22Rv1 (cell line): ENCODE measurements at regions not wholly inside any gene's neighbourhood (a gene's known extent, or its start where the extent isn't known, plus 50 kb on each side); places are given as distances from the start of the nearest gene placed in this dataset.

ENCODE experiments used
- ZFX ChIP-seq: fragments of 450-650 bp; IDR thresholded peaks from 2 replicates; pipeline ENCODE4 v1.6.1; 2017; ENCODE audit warnings: antibody characterized with exemption, borderline replicate concordance
- TF ChIP-seq, protein P1 (sequence below): fragments of 450-650 bp; IDR thresholded peaks from 2 replicates; pipeline ENCODE4 v1.5.1; 2017; ENCODE audit warnings: mild to moderate bottlenecking

DNA sequence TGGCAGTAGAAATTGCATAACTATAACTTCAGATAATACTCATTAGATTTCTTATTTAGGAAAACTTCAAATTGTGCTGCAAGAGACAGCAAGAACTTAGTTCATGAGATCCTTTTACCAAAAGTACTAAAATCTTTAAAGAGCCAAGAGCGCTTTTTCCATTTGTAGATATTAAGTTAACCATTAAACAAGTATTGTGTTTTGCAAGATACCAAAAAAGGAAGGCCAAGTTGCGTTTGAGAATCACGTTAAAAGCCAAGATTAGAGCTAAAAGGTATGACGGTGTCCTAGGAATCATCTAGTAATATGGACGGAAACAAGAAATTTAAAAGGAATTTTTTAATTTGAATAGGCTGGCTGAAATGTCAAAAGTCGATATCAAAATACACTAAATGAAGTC, 361.3 kb upstream of the LYPLAL1 start:
- TF ChIP-seq, protein P1, sequence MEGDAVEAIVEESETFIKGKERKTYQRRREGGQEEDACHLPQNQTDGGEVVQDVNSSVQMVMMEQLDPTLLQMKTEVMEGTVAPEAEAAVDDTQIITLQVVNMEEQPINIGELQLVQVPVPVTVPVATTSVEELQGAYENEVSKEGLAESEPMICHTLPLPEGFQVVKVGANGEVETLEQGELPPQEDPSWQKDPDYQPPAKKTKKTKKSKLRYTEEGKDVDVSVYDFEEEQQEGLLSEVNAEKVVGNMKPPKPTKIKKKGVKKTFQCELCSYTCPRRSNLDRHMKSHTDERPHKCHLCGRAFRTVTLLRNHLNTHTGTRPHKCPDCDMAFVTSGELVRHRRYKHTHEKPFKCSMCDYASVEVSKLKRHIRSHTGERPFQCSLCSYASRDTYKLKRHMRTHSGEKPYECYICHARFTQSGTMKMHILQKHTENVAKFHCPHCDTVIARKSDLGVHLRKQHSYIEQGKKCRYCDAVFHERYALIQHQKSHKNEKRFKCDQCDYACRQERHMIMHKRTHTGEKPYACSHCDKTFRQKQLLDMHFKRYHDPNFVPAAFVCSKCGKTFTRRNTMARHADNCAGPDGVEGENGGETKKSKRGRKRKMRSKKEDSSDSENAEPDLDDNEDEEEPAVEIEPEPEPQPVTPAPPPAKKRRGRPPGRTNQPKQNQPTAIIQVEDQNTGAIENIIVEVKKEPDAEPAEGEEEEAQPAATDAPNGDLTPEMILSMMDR, result no peak
- no peak for TF ChIP-seq ZFX
